ENCODE measurements at regions not wholly inside any gene's neighbourhood (a gene's known extent, or its start where the extent isn't known, plus 50 kb on each side); places are given as distances from the start of the nearest gene placed in this dataset.

DNA sequence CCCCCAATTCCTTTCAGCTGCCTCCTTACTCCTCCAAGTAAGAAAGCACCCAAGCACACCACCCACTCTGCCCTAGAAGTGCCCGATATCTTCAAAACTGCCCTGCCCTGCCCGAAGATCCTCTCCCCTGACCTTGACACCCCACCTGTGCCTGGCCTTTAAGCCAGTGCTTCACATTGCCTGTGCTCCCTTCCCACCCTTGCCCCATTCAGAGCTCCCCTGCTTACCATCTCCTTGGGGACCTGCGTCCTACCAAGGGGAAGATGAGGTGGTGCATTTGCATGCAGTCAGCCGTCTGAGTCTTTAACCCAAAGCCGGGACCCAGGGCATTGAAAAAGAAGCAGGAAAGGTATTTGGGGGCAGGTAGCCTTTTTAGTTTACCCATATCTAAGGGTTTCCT is 73.5 kb upstream of the SLCO3A1 start:
- ChIA-PET CTCF (no interaction called here), POLR2A (no interaction called here)
- Histone ChIP-seq H3K27ac (ENCODE audit: low read depth in 1 of 2, low read length in 2 of 2) (no peak overlapping the region), H3K4me1 (ENCODE audit: insufficient read depth, low read length) (no peaks in the 10 kb centered on the region), H3K9me3 (ENCODE audit: control insufficient read depth in 1 of 2, insufficient read depth in 1 of 2, low read length in 2 of 2) (no peaks in the 10 kb centered on the region), H3K4me3 (ENCODE audit: low read length) (no peak overlapping the region), H3K27me3 (ENCODE audit: control insufficient read depth in 1 of 2, insufficient read depth in 2 of 2, low read length in 2 of 2) (peaks cover 18 to 19% of the 10 kb centered on the region in 2 experiments), H3K36me3 (ENCODE audit: insufficient read depth, low read length) (no peaks in the 10 kb centered on the region)
- H3K36me3 Mint-ChIP-seq (ENCODE audit: low read depth), result no peaks in the 10 kb centered on the region
- intact Hi-C loops (cut with DNase I, micrococcal nuclease), result loop anchor here in 1 of 2 experiments (10.0 kb wide), 1 partner anchor 475 kb away; no protein-coding TSS in a partner anchor
- DNase-seq, result no peak
- H3K4me3 Mint-ChIP-seq, result no peak overlapping the region
- peaks cover 34% of the 10 kb centered on the region for H3K27me3 Mint-ChIP-seq
- no peak overlapping the region for H3K27ac Mint-ChIP-seq
- TF ChIP-seq, protein P1, sequence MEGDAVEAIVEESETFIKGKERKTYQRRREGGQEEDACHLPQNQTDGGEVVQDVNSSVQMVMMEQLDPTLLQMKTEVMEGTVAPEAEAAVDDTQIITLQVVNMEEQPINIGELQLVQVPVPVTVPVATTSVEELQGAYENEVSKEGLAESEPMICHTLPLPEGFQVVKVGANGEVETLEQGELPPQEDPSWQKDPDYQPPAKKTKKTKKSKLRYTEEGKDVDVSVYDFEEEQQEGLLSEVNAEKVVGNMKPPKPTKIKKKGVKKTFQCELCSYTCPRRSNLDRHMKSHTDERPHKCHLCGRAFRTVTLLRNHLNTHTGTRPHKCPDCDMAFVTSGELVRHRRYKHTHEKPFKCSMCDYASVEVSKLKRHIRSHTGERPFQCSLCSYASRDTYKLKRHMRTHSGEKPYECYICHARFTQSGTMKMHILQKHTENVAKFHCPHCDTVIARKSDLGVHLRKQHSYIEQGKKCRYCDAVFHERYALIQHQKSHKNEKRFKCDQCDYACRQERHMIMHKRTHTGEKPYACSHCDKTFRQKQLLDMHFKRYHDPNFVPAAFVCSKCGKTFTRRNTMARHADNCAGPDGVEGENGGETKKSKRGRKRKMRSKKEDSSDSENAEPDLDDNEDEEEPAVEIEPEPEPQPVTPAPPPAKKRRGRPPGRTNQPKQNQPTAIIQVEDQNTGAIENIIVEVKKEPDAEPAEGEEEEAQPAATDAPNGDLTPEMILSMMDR (IDR thresholded peaks at IDR 0.05), result no peak
- no peak for ATAC-seq (ENCODE audit: poor library complexity)
- no peaks in the 10 kb centered on the region for H3K4me1 Mint-ChIP-seq (ENCODE audit: low read depth)
- H3K9me3 Mint-ChIP-seq, result no peaks in the 10 kb centered on the region

DNA sequence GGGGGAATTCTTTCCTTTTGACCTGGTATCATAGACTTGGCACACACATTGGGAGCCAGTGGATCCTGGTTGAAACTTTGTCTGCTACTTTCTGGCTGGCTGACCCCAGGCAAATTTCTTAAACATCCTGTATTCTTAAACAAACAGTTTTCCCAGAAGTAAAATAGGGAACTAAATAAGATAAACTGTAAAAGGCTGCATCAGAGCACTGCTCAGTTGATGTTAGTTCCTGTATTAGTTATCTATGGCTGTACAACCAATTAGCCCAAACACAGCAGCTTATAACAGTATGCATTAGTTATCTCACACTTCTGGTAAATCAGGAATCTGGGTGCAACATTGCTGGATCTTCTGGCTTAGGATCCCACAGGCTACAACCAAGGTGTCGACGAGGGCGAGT is 73.1 kb upstream of the SLCO3A1 start:
- TF ChIP-seq, protein P1 (IDR thresholded peaks at IDR 0.05), result no peak
- Mint-ChIP-seq H3K9me3 (no peaks in the 10 kb centered on the region), H3K27ac (no peak overlapping the region), H3K36me3 (ENCODE audit: low read depth) (no peaks in the 10 kb centered on the region), H3K4me1 (ENCODE audit: low read depth) (no peaks in the 10 kb centered on the region), H3K4me3 (no peak overlapping the region), H3K27me3 (peaks cover 29% of the 10 kb centered on the region)
- peaks cover 20% of the 10 kb centered on the region in 2 experiments for H3K27me3 ChIP-seq (ENCODE audit: control insufficient read depth in 1 of 2, insufficient read depth in 2 of 2, low read length in 2 of 2)
- DNase-seq (no peak), ATAC-seq (ENCODE audit: poor library complexity) (no peak)
- H3K36me3 ChIP-seq (ENCODE audit: insufficient read depth, low read length), result no peaks in the 10 kb centered on the region
- CTCF ChIA-PET, result no interaction called here
- POLR2A ChIA-PET, result no interaction called here
- no peak overlapping the region for H3K4me3 ChIP-seq (ENCODE audit: low read length)
- no peak overlapping the region for H3K27ac ChIP-seq (ENCODE audit: low read depth in 1 of 2, low read length in 2 of 2)
- intact Hi-C loops (cut with DNase I, micrococcal nuclease), result no loop called here
- H3K4me1 ChIP-seq (ENCODE audit: insufficient read depth, low read length), result no peaks in the 10 kb centered on the region
- no peaks in the 10 kb centered on the region for H3K9me3 ChIP-seq (ENCODE audit: control insufficient read depth in 1 of 2, insufficient read depth in 1 of 2, low read length in 2 of 2)

DNA sequence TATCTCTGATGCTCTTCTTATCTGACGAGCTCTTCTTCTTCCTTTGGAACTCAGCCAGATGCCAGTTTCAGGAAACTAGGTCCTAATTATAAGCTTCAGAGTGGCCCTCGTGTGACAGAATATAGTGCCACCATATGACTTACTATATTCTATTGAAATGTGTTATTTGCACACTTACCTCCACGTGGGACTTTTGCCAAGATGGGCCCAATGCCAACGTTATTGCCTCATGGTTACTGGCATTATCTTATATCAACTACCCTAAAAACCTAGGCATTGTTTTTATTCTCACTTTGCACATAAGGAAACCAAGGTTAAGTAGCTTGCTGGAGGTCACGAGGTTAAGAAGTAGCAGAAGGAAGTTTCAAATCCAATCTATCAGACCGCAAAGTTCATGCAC is 71.3 kb upstream of the SLCO3A1 start:
- CTCF ChIA-PET, result no interaction called here
- intact Hi-C loops (cut with DNase I, micrococcal nuclease), result no loop called here
- no peaks in the 10 kb centered on the region for H3K4me1 ChIP-seq (ENCODE audit: insufficient read depth, low read length)
- peaks cover 16 to 20% of the 10 kb centered on the region in 2 experiments for H3K27me3 ChIP-seq (ENCODE audit: control insufficient read depth in 1 of 2, insufficient read depth in 2 of 2, low read length in 2 of 2)
- Mint-ChIP-seq H3K27me3 (peaks cover 23% of the 10 kb centered on the region), H3K27ac (no peak overlapping the region), H3K4me1 (ENCODE audit: low read depth) (no peaks in the 10 kb centered on the region), H3K36me3 (ENCODE audit: low read depth) (no peaks in the 10 kb centered on the region), H3K4me3 (no peak overlapping the region), H3K9me3 (no peaks in the 10 kb centered on the region)
- no peaks in the 10 kb centered on the region for H3K9me3 ChIP-seq (ENCODE audit: control insufficient read depth in 1 of 2, insufficient read depth in 1 of 2, low read length in 2 of 2)
- no peak for ATAC-seq (ENCODE audit: poor library complexity)
- TF ChIP-seq, protein P1 (IDR thresholded peaks at IDR 0.05), result no peak
- no peak overlapping the region for H3K4me3 ChIP-seq (ENCODE audit: low read length)
- DNase-seq, result no peak
- POLR2A ChIA-PET, result no interaction called here
- H3K36me3 ChIP-seq (ENCODE audit: insufficient read depth, low read length), result no peaks in the 10 kb centered on the region
- H3K27ac ChIP-seq (ENCODE audit: low read depth in 1 of 2, low read length in 2 of 2), result no peak overlapping the region

All from CD4-positive, alpha-beta T cell (primary cell).